OCI-LY7 (cell line): ENCODE measurements at regions not wholly inside any gene's neighbourhood (a gene's known extent, or its start where the extent isn't known, plus 50 kb on each side); places are given as distances from the start of the nearest gene placed in this dataset.

Experiments used
- BruUV-seq: library from RNA; stranded (reverse); fragments of 400-500 nt; replicated peaks from 2 replicates; lab custom pipeline; 2021; lab: Mats Ljungman, UMichigan
- CTCF ChIA-PET: fragments of 300-600 bp; sonication (Branson Sonifier 250); formaldehyde crosslinking; loops from one replicate; lab custom pipeline; 2022; ENCODE audit warnings: antibody characterized with exemption; ENCODE audit not compliant: unreplicated experiment; lab: Charles Lee
- POLR2A ChIA-PET: fragments of 300-600 bp; sonication (Branson Sonifier 250); formaldehyde crosslinking; loops from one replicate; lab custom pipeline; 2022; ENCODE audit warnings: antibody characterized with exemption; lab: Charles Lee
- DNase-seq: peaks from one replicate; pipeline ENCODE4 v3.0.0-alpha.2; 2015; ENCODE audit warnings: low spot score
- H2AFZ ChIP-seq: fragments of 200-600 bp; sonication (generic), shearing (Covaris generic); 2 replicates; pipeline ENCODE4 v1.6.1; 2014; ENCODE audit warnings: mild to moderate bottlenecking, antibody characterized with exemption, low read length, moderate library complexity
- H3K27ac ChIP-seq: fragments of 200-600 bp; sonication (generic); 2 replicates; pipeline ENCODE4 v1.5.1; 2014; ENCODE audit warnings: mixed run types, low read depth, mild to moderate bottlenecking, moderate library complexity, low read length, inconsistent platforms; ENCODE audit not compliant: poor library complexity, severe bottlenecking
- H3K36me3 ChIP-seq: fragments of 200-600 bp; sonication (generic); 2 replicates; pipeline ENCODE4 v1.6.1; 2014; ENCODE audit warnings: mild to moderate bottlenecking, antibody characterized with exemption, low read length, moderate library complexity, mixed read lengths; ENCODE audit not compliant: insufficient read depth
- H3K4me1 ChIP-seq: fragments of 200-600 bp; sonication (generic); 2 replicates; pipeline ENCODE4 v1.5.1; 2014; ENCODE audit warnings: mild to moderate bottlenecking, low read length; ENCODE audit not compliant: insufficient read depth, poor library complexity, severe bottlenecking
- H3K4me2 ChIP-seq: fragments of 200-600 bp; sonication (generic); 2 replicates; pipeline ENCODE4 v1.6.1; 2014; ENCODE audit warnings: mild to moderate bottlenecking, low read length
- H3K4me3 ChIP-seq: fragments of 200-600 bp; sonication (generic); 2 replicates; pipeline ENCODE4 v1.5.1; 2014; ENCODE audit warnings: mild to moderate bottlenecking, low read depth, low read length; ENCODE audit not compliant: poor library complexity, severe bottlenecking
- H3K79me2 ChIP-seq: fragments of 200-600 bp; sonication (generic); 2 replicates; pipeline ENCODE4 v1.6.1; 2016; ENCODE audit warnings: low read depth, mild to moderate bottlenecking, low read length, moderate library complexity, mixed read lengths; ENCODE audit not compliant: insufficient read depth
- H3K9me2 ChIP-seq: fragments of 200-600 bp; sonication (generic); 2 replicates; pipeline ENCODE4 v1.6.1; 2016; ENCODE audit warnings: mild to moderate bottlenecking, low read length, mixed read lengths; ENCODE audit not compliant: insufficient read depth
- H3K9me3 ChIP-seq: fragments of 200-600 bp; sonication (generic); 2 replicates; pipeline ENCODE4 v1.6.1; 2014; ENCODE audit warnings: mild to moderate bottlenecking, mixed run types, low read length, mixed read lengths
- H4K20me1 ChIP-seq: fragments of 200-600 bp; sonication (generic); 2 replicates; pipeline ENCODE4 v1.6.1; 2014; ENCODE audit warnings: mild to moderate bottlenecking, antibody characterized with exemption, low read length, moderate library complexity, mixed read lengths; ENCODE audit not compliant: insufficient read depth
- EZH2phosphoT487 ChIP-seq: fragments of 200-600 bp; sonication (generic); IDR thresholded peaks from 2 replicates; pipeline ENCODE4 v1.6.1; 2018; ENCODE audit warnings: low read depth, borderline replicate concordance, mild to moderate bottlenecking, mixed run types, antibody characterized with exemption, low read length, moderate library complexity, mixed read lengths
- intact Hi-C: fragments of 100-400 bp; cut with micrococcal nuclease; formaldehyde crosslinking; loops from one replicate; pipeline ENCODE4 v1.10.0; 2022; ENCODE audit not compliant: unreplicated experiment
- TF ChIP-seq, protein P1 (sequence below): fragments of 200-600 bp; sonication (generic); conservative IDR thresholded peaks from 2 replicates; pipeline ENCODE4 v1.5.1; 2014; ENCODE audit warnings: mild to moderate bottlenecking, antibody characterized with exemption, low read length, moderate library complexity, mixed read lengths

DNA sequence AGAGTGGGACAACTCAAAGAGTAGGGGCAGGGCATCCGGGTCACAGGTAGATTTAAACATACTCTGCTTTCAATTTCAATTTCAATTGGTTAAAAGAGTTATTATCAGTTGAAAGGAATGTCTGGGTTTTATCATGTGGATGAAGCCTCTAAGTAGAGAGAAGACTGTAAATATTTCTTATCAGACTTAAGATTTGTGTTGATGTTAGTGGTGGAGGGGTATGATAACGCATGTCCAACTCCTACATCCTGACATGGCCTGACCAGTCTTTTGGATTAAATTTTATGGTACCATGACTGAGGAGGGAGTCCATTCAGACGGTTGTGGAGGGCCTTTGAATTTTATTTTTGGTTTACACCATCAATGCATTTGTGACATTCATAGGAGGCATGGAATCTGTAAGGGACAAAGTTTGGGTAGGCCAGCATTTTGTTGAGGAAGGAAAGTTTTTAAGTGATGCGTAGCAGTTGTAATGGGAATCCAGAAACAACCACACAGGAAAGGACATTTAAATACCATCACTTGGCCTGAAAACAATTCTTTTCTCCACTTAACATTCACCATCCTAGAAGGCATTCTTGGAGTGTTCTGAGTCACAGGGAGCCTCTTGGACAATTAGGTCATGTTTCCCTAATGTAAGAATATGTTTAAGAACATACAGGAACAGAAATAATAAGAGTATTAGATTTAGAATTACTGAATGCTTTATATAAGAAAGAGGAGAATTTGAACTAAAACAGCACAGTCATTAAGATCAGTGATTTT, 371.9 kb downstream of the ATP23 start:
- H3K4me3 ChIP-seq = no peak overlapping the region
- H4K20me1 ChIP-seq = no peaks in the 10 kb centered on the region
- no peaks in the 10 kb centered on the region for H3K4me1 ChIP-seq
- H3K36me3 ChIP-seq = no peaks in the 10 kb centered on the region
- H3K79me2 ChIP-seq = no peaks in the 10 kb centered on the region
- no peak overlapping the region for H3K4me2 ChIP-seq
- H3K27ac ChIP-seq = no peak overlapping the region
- H3K9me2 ChIP-seq = no peaks in the 10 kb centered on the region
- CTCF ChIA-PET = no interaction called here
- no TSS peak for BruUV-seq
- no peak overlapping the region for H2AFZ ChIP-seq
- H3K9me3 ChIP-seq = no peaks in the 10 kb centered on the region
- DNase-seq = no peak
- intact Hi-C loops = no loop called here
- TF ChIP-seq EZH2phosphoT487 = no peak
- TF ChIP-seq, protein P1, sequence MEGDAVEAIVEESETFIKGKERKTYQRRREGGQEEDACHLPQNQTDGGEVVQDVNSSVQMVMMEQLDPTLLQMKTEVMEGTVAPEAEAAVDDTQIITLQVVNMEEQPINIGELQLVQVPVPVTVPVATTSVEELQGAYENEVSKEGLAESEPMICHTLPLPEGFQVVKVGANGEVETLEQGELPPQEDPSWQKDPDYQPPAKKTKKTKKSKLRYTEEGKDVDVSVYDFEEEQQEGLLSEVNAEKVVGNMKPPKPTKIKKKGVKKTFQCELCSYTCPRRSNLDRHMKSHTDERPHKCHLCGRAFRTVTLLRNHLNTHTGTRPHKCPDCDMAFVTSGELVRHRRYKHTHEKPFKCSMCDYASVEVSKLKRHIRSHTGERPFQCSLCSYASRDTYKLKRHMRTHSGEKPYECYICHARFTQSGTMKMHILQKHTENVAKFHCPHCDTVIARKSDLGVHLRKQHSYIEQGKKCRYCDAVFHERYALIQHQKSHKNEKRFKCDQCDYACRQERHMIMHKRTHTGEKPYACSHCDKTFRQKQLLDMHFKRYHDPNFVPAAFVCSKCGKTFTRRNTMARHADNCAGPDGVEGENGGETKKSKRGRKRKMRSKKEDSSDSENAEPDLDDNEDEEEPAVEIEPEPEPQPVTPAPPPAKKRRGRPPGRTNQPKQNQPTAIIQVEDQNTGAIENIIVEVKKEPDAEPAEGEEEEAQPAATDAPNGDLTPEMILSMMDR = no peak
- POLR2A ChIA-PET = no interaction called here

DNA sequence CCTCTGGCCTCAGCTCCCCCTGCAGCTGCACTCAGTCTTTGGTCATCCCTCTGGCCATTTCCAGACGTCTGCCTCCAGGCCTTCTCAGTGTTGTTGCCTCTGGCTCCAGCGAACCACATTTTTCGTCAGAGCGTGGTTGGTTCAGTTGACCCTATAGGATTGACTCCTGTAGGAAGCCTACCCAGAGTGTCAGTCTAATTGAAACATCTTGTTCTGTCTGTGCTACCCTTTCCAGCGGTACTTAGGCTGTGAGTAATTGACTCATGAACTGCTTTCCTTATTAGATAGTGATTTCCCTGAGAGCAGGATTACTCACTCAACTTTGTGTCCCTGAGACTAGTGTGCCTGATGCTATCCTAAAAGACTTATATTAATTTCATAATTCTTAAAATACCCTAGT, 373.2 kb downstream of the ATP23 start:
- Histone ChIP-seq H3K9me2 (no peaks in the 10 kb centered on the region), H3K4me1 (no peaks in the 10 kb centered on the region), H3K79me2 (no peaks in the 10 kb centered on the region), H3K36me3 (no peaks in the 10 kb centered on the region), H2AFZ (no peak overlapping the region), H3K9me3 (no peaks in the 10 kb centered on the region), H4K20me1 (no peaks in the 10 kb centered on the region), H3K27ac (no peak overlapping the region), H3K4me2 (no peak overlapping the region), H3K4me3 (no peak overlapping the region)
- no peak for TF ChIP-seq EZH2phosphoT487
- DNase-seq = no peak
- CTCF ChIA-PET = no interaction called here
- no TSS peak for BruUV-seq
- POLR2A ChIA-PET = no interaction called here
- intact Hi-C loops = no loop called here

DNA sequence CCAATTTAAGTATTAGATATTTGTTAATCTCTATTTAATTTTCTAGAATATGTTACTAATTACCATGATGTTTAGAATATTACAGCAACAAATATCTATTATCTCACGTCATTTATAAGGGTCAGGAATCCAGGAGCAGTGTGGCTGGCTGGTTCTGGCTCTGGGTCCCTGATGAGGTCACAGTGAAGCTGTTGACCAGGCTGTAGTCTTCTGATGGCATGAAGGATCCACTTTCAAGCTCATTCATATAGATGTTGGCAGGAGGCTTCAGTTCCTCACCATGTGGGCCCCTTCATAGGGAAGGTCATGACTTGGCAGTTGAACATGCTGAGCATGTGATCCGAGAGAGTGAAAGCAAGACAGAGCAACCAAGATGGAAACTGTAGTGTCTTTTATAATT, 375.6 kb downstream of the ATP23 start:
- no TSS peak for BruUV-seq
- Histone ChIP-seq H3K36me3 (no peaks in the 10 kb centered on the region), H3K4me1 (no peaks in the 10 kb centered on the region), H3K9me2 (no peaks in the 10 kb centered on the region), H4K20me1 (no peaks in the 10 kb centered on the region), H3K79me2 (no peaks in the 10 kb centered on the region), H3K27ac (no peak overlapping the region), H2AFZ (no peak overlapping the region), H3K9me3 (no peaks in the 10 kb centered on the region), H3K4me3 (no peak overlapping the region), H3K4me2 (no peak overlapping the region)
- intact Hi-C loops = no loop called here
- no peak for TF ChIP-seq EZH2phosphoT487
- TF ChIP-seq, protein P1 = no peak
- ChIA-PET POLR2A (no interaction called here), CTCF (no interaction called here)
- no peak for DNase-seq
